ENCODE measurements at regions not wholly inside any gene's neighbourhood (a gene's known extent, or its start where the extent isn't known, plus 50 kb on each side); places are given as distances from the start of the nearest gene placed in this dataset.

DNA sequence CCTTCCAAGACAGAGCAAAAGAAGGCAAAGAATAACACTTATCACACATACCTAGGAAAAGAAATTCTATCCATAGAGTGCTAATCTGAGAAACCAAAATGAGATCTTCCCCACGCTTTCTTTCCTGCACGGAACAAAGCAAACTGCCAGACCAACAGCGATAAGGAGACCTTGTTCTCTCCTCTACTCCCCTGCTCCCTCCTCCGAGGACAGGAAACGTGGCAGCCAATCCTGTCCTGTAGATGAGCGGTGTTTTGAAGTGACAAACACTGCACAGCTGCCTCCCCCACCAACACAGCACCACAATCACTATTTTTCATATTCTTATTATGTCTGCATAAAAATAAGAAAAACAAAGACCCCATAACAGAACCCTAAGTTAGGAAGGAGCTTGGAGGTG, 113.9 kb upstream of the IRS2 start:
- no peak overlapping the region for H3K27ac ChIP-seq
- no peak for TF ChIP-seq SMC3 (IDR thresholded peaks at IDR 0.05)
- no peak for TF ChIP-seq POLR2AphosphoS2 (conservative IDR thresholded peaks at IDR 0.05; ENCODE audit: low read length)
- no peak for TF ChIP-seq NFE2L2 (conservative IDR thresholded peaks at IDR 0.05; ENCODE audit: low read length)
- no peak for TF ChIP-seq EHF (CRISPR knock-in tag; IDR thresholded peaks at IDR 0.05)
- no peak for TF ChIP-seq ZFP36 (IDR thresholded peaks at IDR 0.05; ENCODE audit: borderline replicate concordance, partially characterized antibody)
- no peak for TF ChIP-seq FOXS1 (CRISPR knock-in tag; IDR thresholded peaks at IDR 0.05)
- TF ChIP-seq FOSL2 (IDR thresholded peaks at IDR 0.05) = no peak
- no peak for TF ChIP-seq FOSL2 (CRISPR knock-in tag; IDR thresholded peaks at IDR 0.05)
- no peak for TF ChIP-seq TP53 (CRISPR knock-in tag; IDR thresholded peaks at IDR 0.05)
- TF ChIP-seq KDM5A (IDR thresholded peaks at IDR 0.05) = no peak
- TF ChIP-seq CHD2 (IDR thresholded peaks at IDR 0.05; ENCODE audit: low read length, partially characterized antibody) = no peak
- TF ChIP-seq CEBPB (IDR thresholded peaks at IDR 0.05) = no peak
- no peak for TF ChIP-seq MYC (IDR thresholded peaks at IDR 0.05; ENCODE audit: borderline replicate concordance, low read length)
- TF ChIP-seq, protein P1, sequence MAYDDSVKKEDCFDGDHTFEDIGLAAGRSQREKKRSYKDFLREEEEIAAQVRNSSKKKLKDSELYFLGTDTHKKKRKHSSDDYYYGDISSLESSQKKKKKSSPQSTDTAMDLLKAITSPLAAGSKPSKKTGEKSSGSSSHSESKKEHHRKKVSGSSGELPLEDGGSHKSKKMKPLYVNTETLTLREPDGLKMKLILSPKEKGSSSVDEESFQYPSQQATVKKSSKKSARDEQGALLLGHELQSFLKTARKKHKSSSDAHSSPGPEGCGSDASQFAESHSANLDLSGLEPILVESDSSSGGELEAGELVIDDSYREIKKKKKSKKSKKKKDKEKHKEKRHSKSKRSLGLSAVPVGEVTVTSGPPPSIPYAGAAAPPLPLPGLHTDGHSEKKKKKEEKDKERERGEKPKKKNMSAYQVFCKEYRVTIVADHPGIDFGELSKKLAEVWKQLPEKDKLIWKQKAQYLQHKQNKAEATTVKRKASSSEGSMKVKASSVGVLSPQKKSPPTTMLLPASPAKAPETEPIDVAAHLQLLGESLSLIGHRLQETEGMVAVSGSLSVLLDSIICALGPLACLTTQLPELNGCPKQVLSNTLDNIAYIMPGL (CRISPR knock-in tag; IDR thresholded peaks at IDR 0.05; ENCODE audit: borderline replicate concordance) = no peak
- TF ChIP-seq, protein P2, sequence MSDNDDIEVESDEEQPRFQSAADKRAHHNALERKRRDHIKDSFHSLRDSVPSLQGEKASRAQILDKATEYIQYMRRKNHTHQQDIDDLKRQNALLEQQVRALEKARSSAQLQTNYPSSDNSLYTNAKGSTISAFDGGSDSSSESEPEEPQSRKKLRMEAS (IDR thresholded peaks at IDR 0.05) = no peak
- TF ChIP-seq, protein P3, sequence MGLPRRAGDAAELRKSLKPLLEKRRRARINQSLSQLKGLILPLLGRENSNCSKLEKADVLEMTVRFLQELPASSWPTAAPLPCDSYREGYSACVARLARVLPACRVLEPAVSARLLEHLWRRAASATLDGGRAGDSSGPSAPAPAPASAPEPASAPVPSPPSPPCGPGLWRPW (IDR thresholded peaks at IDR 0.05) = no peak
- TF ChIP-seq HEYL (CRISPR knock-in tag; IDR thresholded peaks at IDR 0.05) = no peak
- no peak for TF ChIP-seq EHMT2 (IDR thresholded peaks at IDR 0.05; ENCODE audit: low read depth)
- no peak for TF ChIP-seq HDAC2 (IDR thresholded peaks at IDR 0.05)
- TF ChIP-seq CBX2 (IDR thresholded peaks at IDR 0.05; ENCODE audit: borderline replicate concordance, low read depth) = no peak
- ChIA-PET POLR2A (no interaction called here), CTCF (interaction anchor here (0.6 kb wide), 1 partner anchor 31 kb away, joined by 3 read pairs; no protein-coding TSS in a partner anchor)
- no peaks in the 10 kb centered on the region for H3K4me1 ChIP-seq
- no peak overlapping the region for H3K4me3 ChIP-seq
- WGBS (ENCODE audit: missing lambda C conversion rate) = 78% methylated on average over 6 of the region's 6 CpGs
- no peak for DNase-seq (ENCODE audit: low read depth in 1 of 2, low spot score in 1 of 2)
- no peak for FAIRE-seq
- no peaks in the 10 kb centered on the region for H3K9me3 ChIP-seq
- H3K4me2 ChIP-seq = no peak overlapping the region
- no peak for ATAC-seq

DNA sequence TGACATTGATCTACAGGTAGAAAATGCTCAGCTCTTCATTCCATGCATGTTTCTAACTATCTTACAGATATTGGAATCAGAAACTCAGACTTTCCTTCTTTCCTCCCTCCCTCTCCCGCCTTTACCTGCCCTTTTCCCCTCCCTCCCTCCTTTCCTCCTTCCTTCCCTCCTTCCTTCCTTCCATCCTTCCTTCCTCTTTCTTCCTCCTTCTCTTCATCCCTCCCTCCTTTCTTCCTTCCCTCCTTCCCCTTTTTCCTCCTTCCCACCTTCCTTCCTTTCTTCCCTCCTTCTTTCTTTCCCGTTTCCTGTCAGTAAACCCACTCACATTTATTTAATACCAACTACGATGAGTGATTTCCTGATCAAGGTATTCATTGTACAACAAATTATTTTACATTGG, 113.4 kb upstream of the IRS2 start:
- no peak overlapping the region for H3K4me2 ChIP-seq
- FAIRE-seq (no peak), ATAC-seq (no peak), DNase-seq (ENCODE audit: low read depth in 1 of 2, low spot score in 1 of 2) (no peak)
- ChIA-PET CTCF (no interaction called here), POLR2A (no interaction called here)
- H3K27ac ChIP-seq = no peak overlapping the region
- no peaks in the 10 kb centered on the region for H3K4me1 ChIP-seq
- WGBS (ENCODE audit: missing lambda C conversion rate) = 74% methylated on average over 3 of the region's 3 CpGs
- no peaks in the 10 kb centered on the region for H3K9me3 ChIP-seq
- H3K4me3 ChIP-seq = no peak overlapping the region
- TF ChIP-seq MAZ (IDR thresholded peaks at IDR 0.05; ENCODE audit: borderline replicate concordance, low read depth, low read length) (no peak), JUN (IDR thresholded peaks at IDR 0.05) (no peak), FOSL2 (IDR thresholded peaks at IDR 0.05) (no peak), FOSL2 (CRISPR knock-in tag; IDR thresholded peaks at IDR 0.05) (no peak), RCOR1 (IDR thresholded peaks at IDR 0.05; ENCODE audit: low read depth, low read length) (no peak), POLR2A (IDR thresholded peaks at IDR 0.05; ENCODE audit: low read length) (no peak), RNF2 (IDR thresholded peaks at IDR 0.05; ENCODE audit: borderline replicate concordance, low read depth) (no peak), RAD21 (conservative IDR thresholded peaks at IDR 0.05 in 1 of 2, IDR thresholded peaks at IDR 0.05 in 1 of 2) (no peak), SREBF2 (IDR thresholded peaks at IDR 0.05) (no peak), GATA3 (IDR thresholded peaks at IDR 0.05; ENCODE audit: borderline replicate concordance) (no peak), ZFP36 (IDR thresholded peaks at IDR 0.05; ENCODE audit: borderline replicate concordance, partially characterized antibody) (no peak)
- TF ChIP-seq, protein P4, sequence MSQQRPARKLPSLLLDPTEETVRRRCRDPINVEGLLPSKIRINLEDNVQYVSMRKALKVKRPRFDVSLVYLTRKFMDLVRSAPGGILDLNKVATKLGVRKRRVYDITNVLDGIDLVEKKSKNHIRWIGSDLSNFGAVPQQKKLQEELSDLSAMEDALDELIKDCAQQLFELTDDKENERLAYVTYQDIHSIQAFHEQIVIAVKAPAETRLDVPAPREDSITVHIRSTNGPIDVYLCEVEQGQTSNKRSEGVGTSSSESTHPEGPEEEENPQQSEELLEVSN (IDR thresholded peaks at IDR 0.05; ENCODE audit: borderline replicate concordance, low read depth) = no peak
- TF ChIP-seq, protein P5, sequence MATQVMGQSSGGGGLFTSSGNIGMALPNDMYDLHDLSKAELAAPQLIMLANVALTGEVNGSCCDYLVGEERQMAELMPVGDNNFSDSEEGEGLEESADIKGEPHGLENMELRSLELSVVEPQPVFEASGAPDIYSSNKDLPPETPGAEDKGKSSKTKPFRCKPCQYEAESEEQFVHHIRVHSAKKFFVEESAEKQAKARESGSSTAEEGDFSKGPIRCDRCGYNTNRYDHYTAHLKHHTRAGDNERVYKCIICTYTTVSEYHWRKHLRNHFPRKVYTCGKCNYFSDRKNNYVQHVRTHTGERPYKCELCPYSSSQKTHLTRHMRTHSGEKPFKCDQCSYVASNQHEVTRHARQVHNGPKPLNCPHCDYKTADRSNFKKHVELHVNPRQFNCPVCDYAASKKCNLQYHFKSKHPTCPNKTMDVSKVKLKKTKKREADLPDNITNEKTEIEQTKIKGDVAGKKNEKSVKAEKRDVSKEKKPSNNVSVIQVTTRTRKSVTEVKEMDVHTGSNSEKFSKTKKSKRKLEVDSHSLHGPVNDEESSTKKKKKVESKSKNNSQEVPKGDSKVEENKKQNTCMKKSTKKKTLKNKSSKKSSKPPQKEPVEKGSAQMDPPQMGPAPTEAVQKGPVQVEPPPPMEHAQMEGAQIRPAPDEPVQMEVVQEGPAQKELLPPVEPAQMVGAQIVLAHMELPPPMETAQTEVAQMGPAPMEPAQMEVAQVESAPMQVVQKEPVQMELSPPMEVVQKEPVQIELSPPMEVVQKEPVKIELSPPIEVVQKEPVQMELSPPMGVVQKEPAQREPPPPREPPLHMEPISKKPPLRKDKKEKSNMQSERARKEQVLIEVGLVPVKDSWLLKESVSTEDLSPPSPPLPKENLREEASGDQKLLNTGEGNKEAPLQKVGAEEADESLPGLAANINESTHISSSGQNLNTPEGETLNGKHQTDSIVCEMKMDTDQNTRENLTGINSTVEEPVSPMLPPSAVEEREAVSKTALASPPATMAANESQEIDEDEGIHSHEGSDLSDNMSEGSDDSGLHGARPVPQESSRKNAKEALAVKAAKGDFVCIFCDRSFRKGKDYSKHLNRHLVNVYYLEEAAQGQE (IDR thresholded peaks at IDR 0.05) = no peak
- TF ChIP-seq, protein P6, sequence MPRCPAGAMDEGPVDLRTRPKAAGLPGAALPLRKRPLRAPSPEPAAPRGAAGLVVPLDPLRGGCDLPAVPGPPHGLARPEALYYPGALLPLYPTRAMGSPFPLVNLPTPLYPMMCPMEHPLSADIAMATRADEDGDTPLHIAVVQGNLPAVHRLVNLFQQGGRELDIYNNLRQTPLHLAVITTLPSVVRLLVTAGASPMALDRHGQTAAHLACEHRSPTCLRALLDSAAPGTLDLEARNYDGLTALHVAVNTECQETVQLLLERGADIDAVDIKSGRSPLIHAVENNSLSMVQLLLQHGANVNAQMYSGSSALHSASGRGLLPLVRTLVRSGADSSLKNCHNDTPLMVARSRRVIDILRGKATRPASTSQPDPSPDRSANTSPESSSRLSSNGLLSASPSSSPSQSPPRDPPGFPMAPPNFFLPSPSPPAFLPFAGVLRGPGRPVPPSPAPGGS (IDR thresholded peaks at IDR 0.05) = no peak
- TF ChIP-seq, protein P1 (CRISPR knock-in tag; IDR thresholded peaks at IDR 0.05; ENCODE audit: borderline replicate concordance) = no peak

Measured in A549 (cell line).